Lower lobe of right lung (tissue), 2 donors: ENCODE measurements at regions not wholly inside any gene's neighbourhood (a gene's known extent, or its start where the extent isn't known, plus 50 kb on each side); places are given as distances from the start of the nearest gene placed in this dataset.

Experiments
- ATAC-seq, 2 donors: fragments of 200-7000 bp; cut with Tn5 transposase; one replicate each; pipeline ENCODE4 v1.9.1; 2020 to 2022; ENCODE audit warnings: mild to moderate bottlenecking in 2 of 2, moderate library complexity in 2 of 2
- DNase-seq: peaks from one replicate; pipeline ENCODE4 v3.0.0-alpha.2; 2020
- H3K27ac ChIP-seq: fragments of 200-600 bp; one replicate; pipeline ENCODE4 v1.8.0; 2022
- H3K27me3 ChIP-seq: fragments of 200-600 bp; one replicate; pipeline ENCODE4 v1.8.0; 2022; ENCODE audit warnings: low read depth
- H3K36me3 ChIP-seq: fragments of 200-600 bp; one replicate; pipeline ENCODE4 v1.8.0; 2022; ENCODE audit warnings: mild to moderate bottlenecking
- H3K4me1 ChIP-seq: fragments of 200-600 bp; one replicate; pipeline ENCODE4 v1.8.0; 2022
- H3K4me3 ChIP-seq: fragments of 200-600 bp; one replicate; pipeline ENCODE4 v1.8.0; 2022; ENCODE audit warnings: mild to moderate bottlenecking
- H3K9me3 ChIP-seq: fragments of 200-600 bp; one replicate; pipeline ENCODE4 v1.8.0; 2022
- intact Hi-C: fragments of 100-400 bp; cut with DNase I; formaldehyde crosslinking; loops from one replicate; pipeline ENCODE4 v1.11.0; 2022
- TF ChIP-seq, protein P1 (sequence below): fragments of 200-600 bp; IDR thresholded peaks from one replicate; pipeline ENCODE4 v1.8.0; 2022; ENCODE audit warnings: antibody characterized with exemption, mild to moderate bottlenecking
- donor health status: DM: no; HTN: yes; CAD: no; lungs with severe emphysema.

DNA sequence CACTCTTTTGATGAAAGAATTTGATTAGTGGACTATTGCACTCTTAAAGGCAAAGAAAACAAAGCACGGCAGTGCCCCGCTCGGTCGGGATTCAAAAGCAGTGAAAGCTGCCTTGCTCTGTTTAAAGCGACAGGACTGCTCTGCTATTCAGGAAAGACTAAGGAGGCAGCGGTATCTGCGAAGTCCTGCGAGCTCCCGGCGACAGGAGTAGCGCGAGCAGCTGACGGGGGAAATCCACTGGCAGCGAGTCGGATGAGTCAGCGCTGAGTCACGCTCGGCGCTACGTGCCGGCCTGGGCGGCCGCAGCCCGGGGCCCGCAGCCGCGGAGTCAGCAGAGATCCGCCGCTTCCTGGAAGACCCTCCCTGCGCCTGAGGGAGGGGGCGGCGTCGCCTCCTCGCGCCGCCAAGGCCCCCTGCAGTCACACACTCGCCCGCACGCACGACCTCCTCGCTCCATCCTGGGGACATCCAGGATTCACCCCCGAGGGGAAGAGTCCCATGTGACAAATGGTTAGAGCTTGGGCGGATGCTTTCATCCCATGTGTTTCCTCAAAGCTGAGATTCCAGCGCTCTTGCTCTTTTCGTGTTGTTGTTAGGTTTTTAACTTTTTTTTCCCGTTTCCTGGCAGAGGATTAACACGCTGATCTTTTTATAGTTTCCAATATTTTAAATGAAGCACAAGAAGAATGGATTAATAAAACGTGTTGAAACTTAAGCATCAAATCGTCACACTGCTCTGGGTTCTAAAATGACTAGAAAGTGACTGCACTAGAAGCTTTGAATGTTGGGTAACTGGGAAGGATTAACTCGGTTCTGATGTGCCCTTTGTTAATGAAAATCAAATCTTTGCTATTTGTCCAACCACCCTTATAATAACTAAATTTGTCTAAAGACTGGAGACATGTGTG, 102.5 kb downstream of the ARRDC3 start:
- intact Hi-C loops, result no loop called here
- Histone ChIP-seq H3K4me3 (peak overlapping the region; percentile 57), H3K27ac (peak overlapping the region; percentile 88), H3K9me3 (no peaks in the 10 kb centered on the region), H3K4me1 (peaks cover 7% of the 10 kb centered on the region), H3K27me3 (no peaks in the 10 kb centered on the region), H3K36me3 (no peaks in the 10 kb centered on the region)
- DNase-seq (peak; percentile 94), ATAC-seq (peak; percentile 97 to 98)
- TF ChIP-seq, protein P1, sequence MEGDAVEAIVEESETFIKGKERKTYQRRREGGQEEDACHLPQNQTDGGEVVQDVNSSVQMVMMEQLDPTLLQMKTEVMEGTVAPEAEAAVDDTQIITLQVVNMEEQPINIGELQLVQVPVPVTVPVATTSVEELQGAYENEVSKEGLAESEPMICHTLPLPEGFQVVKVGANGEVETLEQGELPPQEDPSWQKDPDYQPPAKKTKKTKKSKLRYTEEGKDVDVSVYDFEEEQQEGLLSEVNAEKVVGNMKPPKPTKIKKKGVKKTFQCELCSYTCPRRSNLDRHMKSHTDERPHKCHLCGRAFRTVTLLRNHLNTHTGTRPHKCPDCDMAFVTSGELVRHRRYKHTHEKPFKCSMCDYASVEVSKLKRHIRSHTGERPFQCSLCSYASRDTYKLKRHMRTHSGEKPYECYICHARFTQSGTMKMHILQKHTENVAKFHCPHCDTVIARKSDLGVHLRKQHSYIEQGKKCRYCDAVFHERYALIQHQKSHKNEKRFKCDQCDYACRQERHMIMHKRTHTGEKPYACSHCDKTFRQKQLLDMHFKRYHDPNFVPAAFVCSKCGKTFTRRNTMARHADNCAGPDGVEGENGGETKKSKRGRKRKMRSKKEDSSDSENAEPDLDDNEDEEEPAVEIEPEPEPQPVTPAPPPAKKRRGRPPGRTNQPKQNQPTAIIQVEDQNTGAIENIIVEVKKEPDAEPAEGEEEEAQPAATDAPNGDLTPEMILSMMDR, result peak; percentile 4

DNA sequence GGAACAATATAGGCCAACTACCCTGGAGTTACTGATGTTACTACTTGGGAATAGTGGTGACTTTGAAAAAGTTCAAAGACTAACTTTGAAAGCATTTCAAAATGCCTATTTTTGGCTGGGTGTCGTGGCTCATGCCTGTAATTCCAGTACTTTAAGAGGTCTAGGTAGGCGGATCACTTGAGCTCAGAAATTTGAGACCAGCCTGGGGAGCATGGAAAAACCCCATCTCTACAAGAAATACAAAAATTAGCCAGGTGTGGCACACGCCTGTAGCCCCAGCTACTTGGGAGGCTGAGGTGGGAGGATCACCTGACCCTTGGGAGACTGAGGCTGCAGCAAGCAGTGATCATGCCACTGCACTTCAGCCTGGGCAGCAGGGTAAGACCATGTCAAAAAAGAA, 105.3 kb downstream of the ARRDC3 start:
- Histone ChIP-seq H3K36me3 (no peaks in the 10 kb centered on the region), H3K9me3 (no peaks in the 10 kb centered on the region), H3K4me3 (no peak overlapping the region), H3K4me1 (peaks cover 7% of the 10 kb centered on the region), H3K27ac (no peak overlapping the region), H3K27me3 (no peaks in the 10 kb centered on the region)
- DNase-seq (no peak), ATAC-seq (no peak)
- TF ChIP-seq, protein P1, result no peak
- intact Hi-C loops, result no loop called here

DNA sequence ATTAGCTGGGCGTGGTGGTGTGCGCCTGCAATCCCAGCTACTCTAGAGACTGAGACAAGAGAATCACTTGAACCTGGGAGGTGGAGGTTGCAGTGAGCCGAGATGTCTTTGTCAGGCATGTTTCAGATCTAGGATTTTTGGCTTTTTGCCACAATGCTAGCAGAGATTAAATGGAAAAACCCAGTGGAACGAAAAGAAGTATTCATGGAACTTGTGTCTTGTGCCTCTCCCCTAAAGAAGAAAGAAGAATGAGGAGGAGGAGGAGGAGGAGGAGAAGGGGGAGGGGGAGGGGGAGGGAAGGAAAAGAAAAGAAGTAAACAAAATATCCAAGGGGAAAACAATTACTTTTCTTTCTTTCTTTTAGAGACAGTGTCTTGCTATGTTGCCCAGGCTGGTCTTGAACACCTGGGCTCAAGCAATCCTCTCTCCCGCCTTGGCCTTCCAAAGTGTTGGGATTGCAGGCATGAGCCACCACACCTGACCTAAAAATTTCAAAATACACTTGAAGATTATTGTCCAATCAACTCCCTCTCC, 106.0 kb downstream of the ARRDC3 start:
- TF ChIP-seq, protein P1, result no peak
- H3K36me3 ChIP-seq, result no peaks in the 10 kb centered on the region
- no peak for ATAC-seq
- intact Hi-C loops, result no loop called here
- H3K27me3 ChIP-seq, result no peaks in the 10 kb centered on the region
- H3K9me3 ChIP-seq, result no peaks in the 10 kb centered on the region
- H3K4me1 ChIP-seq, result peaks cover 7% of the 10 kb centered on the region
- H3K27ac ChIP-seq, result no peak overlapping the region
- no peak for DNase-seq
- H3K4me3 ChIP-seq, result no peak overlapping the region

DNA sequence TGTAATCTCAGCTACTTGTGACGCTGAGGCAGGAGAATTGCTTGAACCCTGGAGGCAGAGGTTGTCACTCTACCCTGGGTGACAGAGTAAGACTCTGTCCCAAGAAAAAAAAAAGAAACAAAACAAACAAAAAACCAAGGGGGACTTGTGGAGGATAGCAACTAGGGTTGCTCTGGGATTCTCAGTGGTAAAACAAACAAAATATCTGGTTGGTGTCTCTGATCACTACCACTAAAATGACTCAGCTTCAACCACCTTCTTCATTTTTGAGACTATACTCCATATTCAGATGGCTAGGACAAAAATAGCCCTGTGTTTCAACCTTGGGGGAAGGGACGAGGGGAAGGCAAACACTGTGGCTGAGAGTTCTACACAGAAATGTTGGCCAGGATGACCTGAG, 110.3 kb downstream of the ARRDC3 start:
- no peak for ATAC-seq
- no peaks in the 10 kb centered on the region for H3K4me1 ChIP-seq
- no peaks in the 10 kb centered on the region for H3K27me3 ChIP-seq
- no peaks in the 10 kb centered on the region for H3K9me3 ChIP-seq
- intact Hi-C loops, result no loop called here
- no peak for DNase-seq
- H3K4me3 ChIP-seq, result no peak overlapping the region
- no peaks in the 10 kb centered on the region for H3K36me3 ChIP-seq
- H3K27ac ChIP-seq, result no peak overlapping the region
- TF ChIP-seq, protein P1, result no peak

DNA sequence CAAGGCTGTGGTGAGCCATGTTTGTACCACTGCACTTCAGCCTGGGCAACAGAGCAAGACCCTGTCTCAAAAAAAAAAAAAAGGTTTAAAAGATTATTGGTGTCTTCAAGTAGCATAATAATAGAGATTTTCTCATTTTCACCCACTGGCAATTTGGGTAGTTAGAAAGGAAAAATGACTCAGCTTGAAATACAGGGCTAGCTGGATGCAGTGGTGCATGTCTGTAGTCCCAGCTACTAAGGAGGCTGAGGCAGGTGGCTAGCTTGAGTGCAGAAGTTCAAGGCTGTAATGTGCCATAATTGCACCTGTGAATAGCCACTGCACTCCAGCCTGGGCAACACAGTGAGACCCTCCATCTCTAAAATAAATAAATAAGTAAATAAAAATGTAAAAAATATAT, 111.1 kb downstream of the ARRDC3 start:
- H3K36me3 ChIP-seq, result no peaks in the 10 kb centered on the region
- ATAC-seq (no peak), DNase-seq (no peak)
- TF ChIP-seq, protein P1, result no peak
- no peaks in the 10 kb centered on the region for H3K4me1 ChIP-seq
- no peaks in the 10 kb centered on the region for H3K9me3 ChIP-seq
- intact Hi-C loops, result no loop called here
- no peak overlapping the region for H3K4me3 ChIP-seq
- no peaks in the 10 kb centered on the region for H3K27me3 ChIP-seq
- no peak overlapping the region for H3K27ac ChIP-seq
